ENCODE measurements at regions not wholly inside any gene's neighbourhood (a gene's known extent, or its start where the extent isn't known, plus 50 kb on each side); places are given as distances from the start of the nearest gene placed in this dataset.

DNA sequence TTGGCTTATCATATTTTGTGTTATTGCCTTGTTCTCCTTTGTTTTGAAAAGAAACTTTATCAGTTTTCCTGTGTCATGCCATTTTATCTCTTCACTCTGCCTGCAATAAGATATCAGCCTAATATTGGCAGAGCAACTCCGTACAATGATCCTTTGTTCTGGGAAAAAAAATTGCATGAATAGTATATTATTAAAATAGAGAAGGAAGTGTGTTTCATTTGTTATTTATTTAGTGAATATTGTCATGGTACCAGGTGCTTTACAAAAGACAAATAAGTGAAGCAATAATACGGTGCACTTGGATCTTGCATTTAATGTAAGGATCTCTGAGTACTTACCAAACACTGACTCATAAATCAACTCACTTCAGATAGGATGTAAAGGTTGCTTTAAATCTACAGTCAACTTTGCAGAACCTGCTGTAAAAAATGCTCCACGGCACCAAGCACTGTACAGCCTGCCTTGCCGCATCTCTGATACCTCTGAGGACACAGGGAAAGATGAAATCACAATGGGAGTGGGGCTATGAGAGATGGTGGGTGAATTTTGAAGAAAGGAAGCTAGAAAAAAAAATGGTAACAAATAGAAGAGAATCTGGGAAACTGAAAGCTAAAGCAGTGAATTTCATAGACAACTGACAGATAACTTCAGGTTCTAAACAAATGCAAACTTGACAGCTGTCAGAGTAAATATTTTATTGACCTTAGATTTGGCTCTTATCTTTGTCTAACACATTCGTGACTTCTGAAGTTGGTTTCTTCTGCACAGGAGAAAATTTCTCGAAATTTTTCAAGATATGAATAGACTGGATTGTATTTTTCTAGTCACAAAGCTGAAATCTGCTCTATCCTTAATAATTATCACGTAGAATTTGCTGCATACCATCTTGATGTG lies 232.1 kb downstream of the ENC1 start:
- POLR2A ChIA-PET, result interaction anchor here (0.6 kb wide), 1 partner anchor 11 kb away, joined by 3 read pairs; no protein-coding TSS in a partner anchor

More for the DNA sequence above, 232.1 kb downstream of the ENC1 start:
- in situ Hi-C loops (cut with MboI) (no loop called here), intact Hi-C loops (cut with micrococcal nuclease; ENCODE audit: unreplicated experiment) (no loop called here)
- Histone ChIP-seq H3K9ac (ENCODE audit: control insufficient read depth, insufficient read depth, low read length) (no peak overlapping the region), H2AFZ (ENCODE audit: control insufficient read depth, low read depth, low read length) (no peak overlapping the region), H3K4me3 (no peak overlapping the region), H3K4me2 (ENCODE audit: control insufficient read depth, insufficient read depth) (no peak overlapping the region), H3K27ac (ENCODE audit: control insufficient read depth, insufficient read depth) (no peak overlapping the region), H3K27me3 (replicated peaks in 1 of 2; ENCODE audit: control insufficient read depth in 2 of 2, insufficient read depth in 2 of 2, low read length in 1 of 2) (no peaks in the 10 kb centered on the region), H3K9me3 (replicated peaks; ENCODE audit: control insufficient read depth, insufficient read depth, low read length) (no peaks in the 10 kb centered on the region), H3K79me2 (ENCODE audit: control insufficient read depth, insufficient read depth, low read length) (no peaks in the 10 kb centered on the region), H3K36me3 (ENCODE audit: control insufficient read depth in 2 of 2, insufficient read depth in 2 of 2, low read length in 1 of 2) (no peaks in the 10 kb centered on the region), H3K4me1 (ENCODE audit: control insufficient read depth, insufficient read depth, low read length) (no peaks in the 10 kb centered on the region), H4K20me1 (ENCODE audit: control insufficient read depth, insufficient read depth) (no peaks in the 10 kb centered on the region)
- ChIA-PET RAD21 (ENCODE audit: unreplicated experiment) (no interaction called here), SMC1A (ENCODE audit: uncharacterized antibody, unreplicated experiment) (interaction anchor here (0.9 to 2.7 kb wide), 3 partner anchors 10 to 22 kb away, joined by 4 to 8 read pairs (median 6); no protein-coding TSS in a partner anchor), CTCF (interaction anchor here (0.5 kb wide), 1 partner anchor 1739 kb away, joined by 3 read pairs; no protein-coding TSS in a partner anchor)
- TF ChIP-seq BCL11A (IDR thresholded peaks at IDR 0.05; ENCODE audit: low read depth, low read length) (no peak), CHD1 (IDR thresholded peaks at IDR 0.05; ENCODE audit: low read depth, low read length) (no peak), ZSCAN29 (IDR thresholded peaks at IDR 0.05) (no peak), ZNF217 (IDR thresholded peaks at IDR 0.05) (no peak), FOXM1 (IDR thresholded peaks at IDR 0.05; ENCODE audit: low read depth, low read length) (no peak), CHD4 (IDR thresholded peaks at IDR 0.05) (no peak), SUZ12 (IDR thresholded peaks at IDR 0.05; ENCODE audit: unreplicated experiment) (no peak), FOS (IDR thresholded peaks at IDR 0.05; ENCODE audit: borderline replicate concordance, extremely low read depth, insufficient read length) (no peak), YBX1 (IDR thresholded peaks at IDR 0.05) (no peak), IKZF2 (IDR thresholded peaks at IDR 0.05) (no peak), ASH2L (IDR thresholded peaks at IDR 0.05; ENCODE audit: borderline replicate concordance, low read depth) (no peak), STAT3 (IDR thresholded peaks at IDR 0.05; ENCODE audit: low read depth, low read length) (no peak), EGR1 (IDR thresholded peaks at IDR 0.05; ENCODE audit: borderline replicate concordance in 1 of 2, low read depth in 2 of 2, low read length in 2 of 2) (no peak), MEF2A (IDR thresholded peaks at IDR 0.05; ENCODE audit: insufficient read depth, low read depth, low read length) (no peak), CBX5 (IDR thresholded peaks at IDR 0.05; ENCODE audit: low read depth) (no peak), SMC3 (IDR thresholded peaks at IDR 0.05; ENCODE audit: borderline replicate concordance, low read length) (no peak)
- TF ChIP-seq, protein P1, sequence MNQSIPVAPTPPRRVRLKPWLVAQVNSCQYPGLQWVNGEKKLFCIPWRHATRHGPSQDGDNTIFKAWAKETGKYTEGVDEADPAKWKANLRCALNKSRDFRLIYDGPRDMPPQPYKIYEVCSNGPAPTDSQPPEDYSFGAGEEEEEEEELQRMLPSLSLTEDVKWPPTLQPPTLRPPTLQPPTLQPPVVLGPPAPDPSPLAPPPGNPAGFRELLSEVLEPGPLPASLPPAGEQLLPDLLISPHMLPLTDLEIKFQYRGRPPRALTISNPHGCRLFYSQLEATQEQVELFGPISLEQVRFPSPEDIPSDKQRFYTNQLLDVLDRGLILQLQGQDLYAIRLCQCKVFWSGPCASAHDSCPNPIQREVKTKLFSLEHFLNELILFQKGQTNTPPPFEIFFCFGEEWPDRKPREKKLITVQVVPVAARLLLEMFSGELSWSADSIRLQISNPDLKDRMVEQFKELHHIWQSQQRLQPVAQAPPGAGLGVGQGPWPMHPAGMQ (IDR thresholded peaks at IDR 0.05; ENCODE audit: borderline replicate concordance), result no peak
- TF ChIP-seq, protein P2, sequence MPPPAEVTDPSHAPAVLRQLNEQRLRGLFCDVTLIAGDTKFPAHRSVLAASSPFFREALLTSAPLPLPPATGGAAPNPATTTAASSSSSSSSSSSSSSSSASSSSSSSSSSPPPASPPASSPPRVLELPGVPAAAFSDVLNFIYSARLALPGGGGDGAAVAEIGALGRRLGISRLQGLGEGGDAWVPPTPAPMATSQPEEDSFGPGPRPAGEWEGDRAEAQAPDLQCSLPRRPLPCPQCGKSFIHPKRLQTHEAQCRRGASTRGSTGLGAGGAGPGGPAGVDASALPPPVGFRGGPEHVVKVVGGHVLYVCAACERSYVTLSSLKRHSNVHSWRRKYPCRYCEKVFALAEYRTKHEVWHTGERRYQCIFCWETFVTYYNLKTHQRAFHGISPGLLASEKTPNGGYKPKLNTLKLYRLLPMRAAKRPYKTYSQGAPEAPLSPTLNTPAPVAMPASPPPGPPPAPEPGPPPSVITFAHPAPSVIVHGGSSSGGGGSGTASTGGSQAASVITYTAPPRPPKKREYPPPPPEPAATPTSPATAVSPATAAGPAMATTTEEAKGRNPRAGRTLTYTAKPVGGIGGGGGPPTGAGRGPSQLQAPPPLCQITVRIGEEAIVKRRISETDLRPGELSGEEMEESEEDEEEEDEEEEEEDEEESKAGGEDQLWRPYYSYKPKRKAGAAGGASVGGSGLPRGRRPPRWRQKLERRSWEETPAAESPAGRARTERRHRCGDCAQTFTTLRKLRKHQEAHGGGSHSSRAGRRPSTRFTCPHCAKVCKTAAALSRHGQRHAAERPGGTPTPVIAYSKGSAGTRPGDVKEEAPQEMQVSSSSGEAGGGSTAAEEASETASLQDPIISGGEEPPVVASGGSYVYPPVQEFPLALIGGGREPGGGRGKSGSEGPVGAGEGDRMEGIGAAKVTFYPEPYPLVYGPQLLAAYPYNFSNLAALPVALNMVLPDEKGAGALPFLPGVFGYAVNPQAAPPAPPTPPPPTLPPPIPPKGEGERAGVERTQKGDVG (CRISPR knock-in tag; IDR thresholded peaks at IDR 0.05), result no peak
- BruUV-seq (replicated peaks), result no TSS peak
- ATAC-seq (no peak), DNase-seq (ENCODE audit: low read depth, low spot score) (no peak), FAIRE-seq (no peak)
- WGBS (ENCODE audit: insufficient coverage, insufficient replicate concordance, low lambda C conversion rate, missing lambda C conversion rate), result 10% methylated on average over 7 of the region's 7 CpGs
